NCI-H2196 (cell line): ENCODE measurements at regions not wholly inside any gene's neighbourhood (a gene's known extent, or its start where the extent isn't known, plus 50 kb on each side); places are given as distances from the start of the nearest gene placed in this dataset.
A peak's percentile ranks its signal among the peaks of the same experiment; 100 is the strongest.
"Not testable (repeated sequence)": the region's sequence is repeated elsewhere in the genome, so short reads cannot be mapped to it uniquely, and the experiment has no call there.

Source experiments
- DNase-seq: peaks from one replicate; lab custom pipeline; 2025; ENCODE audit not compliant: unreplicated experiment; lab: John Stamatoyannopoulos, UW

DNA sequence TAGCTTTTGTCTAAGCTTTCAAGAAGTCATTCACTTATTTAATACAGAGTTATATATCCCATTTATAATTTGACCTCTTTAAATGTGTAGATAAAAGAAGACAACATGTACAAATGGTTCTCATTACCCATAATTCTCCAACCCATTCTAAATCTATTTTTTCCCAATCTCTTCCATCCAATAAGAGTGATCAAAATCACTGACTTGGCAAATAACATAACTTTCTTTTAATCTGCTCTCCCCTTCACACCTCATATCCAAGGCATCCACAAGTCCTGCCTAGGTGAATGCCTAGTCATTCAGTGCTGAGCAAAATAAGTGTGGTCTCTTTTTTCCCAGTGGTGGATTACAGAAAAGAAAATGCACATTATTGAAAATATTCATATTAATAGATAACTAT is 1231.1 kb downstream of the CDH11 start:
- no peak for DNase-seq

DNA sequence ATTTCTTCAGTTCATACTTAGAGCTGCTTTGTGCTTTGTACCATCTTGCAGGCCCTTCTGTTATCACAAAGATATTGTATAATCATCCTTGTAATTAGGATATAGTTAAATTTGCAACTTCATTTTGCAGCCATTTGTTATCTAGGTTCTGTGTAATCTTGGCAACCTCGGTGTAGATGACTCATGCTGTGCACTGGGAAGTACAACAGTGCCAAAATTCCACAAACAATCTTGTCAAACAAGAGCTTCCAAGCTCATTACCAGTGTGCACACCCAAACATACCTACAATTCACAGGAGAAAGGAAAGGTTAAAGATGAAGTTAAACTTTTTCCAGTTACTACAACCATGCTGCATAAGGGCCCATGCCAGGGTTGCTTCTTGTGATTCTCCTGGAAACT is 1231.8 kb downstream of the CDH11 start:
- peak; percentile 4 for DNase-seq

DNA sequence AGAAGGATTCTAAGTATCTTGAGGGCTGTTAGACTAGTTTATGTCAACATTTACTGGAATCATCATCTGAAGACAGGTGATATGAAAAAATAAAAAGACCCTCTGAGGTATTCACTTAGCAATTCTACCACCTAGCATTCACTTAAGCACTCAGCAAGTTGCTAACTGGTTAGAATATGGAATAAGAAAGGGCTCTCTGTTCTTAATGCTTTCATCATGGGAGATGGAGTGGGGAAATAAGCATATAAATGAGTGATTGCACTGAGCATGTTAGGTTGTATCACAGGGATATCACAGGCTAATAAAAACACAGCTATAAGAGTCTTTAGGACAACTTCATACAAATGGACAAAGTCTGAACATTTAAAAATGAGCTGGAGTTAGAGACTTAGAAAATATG is 1238.8 kb downstream of the CDH11 start:
- no peak for DNase-seq

GRCh38 chr16:63882576-63882975 is 1239.3 kb downstream of the CDH11 start:
- no peak for DNase-seq

- DNase-seq: no peak
These were observed 1240.9 kb downstream of the CDH11 start for GRCh38 chr16:63880948-63881347.

DNA sequence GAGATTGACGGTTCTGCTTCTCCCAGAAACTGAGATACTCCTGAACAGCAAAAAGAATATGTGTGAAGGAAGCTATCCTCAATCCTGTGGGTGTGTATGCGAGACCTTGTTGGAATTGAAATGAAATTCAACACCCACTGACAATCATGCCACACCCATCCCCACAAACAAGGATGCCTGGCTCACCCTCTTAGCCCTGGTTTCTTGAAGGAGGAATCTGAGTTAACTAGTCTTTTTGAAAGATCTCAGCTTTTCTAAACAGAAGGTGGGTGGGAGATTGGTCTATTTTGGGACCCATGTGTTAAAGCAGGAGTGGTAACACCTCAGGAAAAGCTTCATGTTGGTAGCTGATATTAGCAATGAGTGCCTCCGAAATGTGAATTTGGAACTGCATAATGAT is 1244.5 kb downstream of the CDH11 start:
- no peak for DNase-seq

DNA sequence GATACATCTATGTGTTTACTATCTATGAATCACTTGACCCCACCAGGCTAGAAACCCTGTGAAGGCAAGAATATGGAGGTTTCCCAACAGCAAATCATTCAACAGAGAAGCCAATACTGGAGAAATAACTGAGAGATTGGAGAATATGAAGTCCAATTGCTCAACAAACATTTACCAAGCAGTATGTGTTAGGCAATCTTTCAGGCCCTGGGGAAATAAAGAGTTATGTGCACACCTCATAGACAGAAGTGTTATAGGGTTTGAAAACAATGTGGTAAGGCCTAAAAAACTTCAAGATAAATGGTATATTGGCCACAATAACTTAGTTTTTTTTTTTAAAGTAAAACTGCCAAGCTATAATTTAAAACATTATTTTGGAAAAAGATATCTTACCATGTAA is 1245.8 kb downstream of the CDH11 start:
- DNase-seq: no peak

DNA sequence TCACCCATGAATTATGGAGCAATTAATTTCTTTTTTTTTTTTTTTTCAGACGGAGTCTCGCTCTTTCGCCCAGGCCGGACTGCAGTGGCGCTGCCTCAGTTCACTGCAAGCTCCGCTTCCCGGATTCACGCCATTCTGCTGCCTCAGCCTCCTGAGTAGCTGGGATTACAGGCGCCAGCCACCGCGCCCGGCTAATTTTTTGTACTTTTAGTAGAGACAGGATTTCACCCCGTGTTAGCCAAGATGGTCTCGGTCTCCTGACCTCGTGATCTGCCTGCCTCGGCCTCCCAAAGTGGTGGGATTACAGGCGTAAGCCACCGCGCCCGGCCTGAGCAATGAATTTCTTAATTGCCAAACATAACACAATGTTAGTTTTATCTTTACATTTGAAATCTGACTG is 1261.2 kb downstream of the CDH11 start:
- not testable (repeated sequence) for DNase-seq

- no peak for DNase-seq
These were observed 1265.3 kb downstream of the CDH11 start for GRCh38 chr16:63856537-63856936.

- DNase-seq: no peak
These were observed 1270.9 kb downstream of the CDH11 start for GRCh38 chr16:63850979-63851378.

DNA sequence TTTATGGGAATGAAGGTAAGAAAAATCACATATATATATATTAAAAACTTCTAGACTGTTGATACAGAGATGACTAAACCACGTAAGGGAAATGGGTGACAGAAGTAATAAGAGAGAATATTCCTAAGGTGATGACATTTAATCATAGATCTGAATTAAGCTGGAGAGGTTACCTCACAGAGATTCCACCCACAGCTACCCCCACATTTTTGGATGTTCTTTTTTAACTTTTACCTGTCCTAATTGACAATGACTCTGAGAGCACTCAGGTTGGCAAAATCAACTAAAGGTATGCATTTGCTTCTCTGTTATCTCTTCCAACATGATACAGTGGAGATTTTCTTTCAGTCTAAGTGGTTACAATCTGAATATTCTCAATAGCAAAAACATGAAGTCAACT is 1280.6 kb downstream of the CDH11 start:
- DNase-seq: no peak

DNA sequence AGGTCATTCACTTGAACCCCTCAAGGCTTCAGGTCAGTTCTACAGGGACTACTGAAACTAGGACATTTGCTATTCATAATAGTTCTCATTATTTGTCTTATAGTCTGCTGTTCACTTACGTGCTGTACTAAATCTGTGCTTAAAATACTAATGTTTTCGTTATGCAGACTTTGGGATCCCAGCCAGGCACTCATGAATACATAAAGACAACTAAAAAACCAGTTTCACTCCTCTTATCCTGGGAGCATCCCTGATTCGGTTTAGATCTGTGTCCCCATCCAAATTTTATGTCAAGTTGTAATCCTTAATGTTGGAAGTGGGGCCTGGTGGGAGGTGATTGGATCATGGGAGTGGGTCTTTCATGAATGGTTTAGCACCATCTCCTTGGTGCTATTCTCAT is 1291.8 kb downstream of the CDH11 start:
- DNase-seq: no peak

GRCh38 chr16:63822818-63823217 is 1299.0 kb downstream of the CDH11 start:
- DNase-seq: no peak

- DNase-seq: no peak
These were observed 1305.6 kb downstream of the CDH11 start for GRCh38 chr16:63816276-63816675.

DNA sequence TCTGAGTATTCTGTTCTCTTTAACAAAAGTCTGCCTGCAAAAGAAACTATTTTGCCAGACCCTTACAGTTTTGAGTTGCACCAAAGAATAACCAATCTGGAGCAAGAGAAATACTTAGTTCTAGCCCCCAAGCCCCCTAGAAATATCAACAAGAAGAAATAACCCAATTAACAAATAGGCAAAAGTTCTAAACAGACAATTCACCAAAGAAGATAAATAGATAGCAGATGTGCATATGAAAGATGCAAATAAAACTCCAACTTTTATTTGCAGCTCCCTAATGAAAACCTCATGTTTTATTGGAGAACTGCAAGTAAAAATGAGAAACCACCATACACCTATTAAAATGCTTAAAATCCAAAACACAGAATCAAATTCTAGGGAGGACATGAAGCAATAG is 1308.0 kb downstream of the CDH11 start:
- DNase-seq: no peak

DNA sequence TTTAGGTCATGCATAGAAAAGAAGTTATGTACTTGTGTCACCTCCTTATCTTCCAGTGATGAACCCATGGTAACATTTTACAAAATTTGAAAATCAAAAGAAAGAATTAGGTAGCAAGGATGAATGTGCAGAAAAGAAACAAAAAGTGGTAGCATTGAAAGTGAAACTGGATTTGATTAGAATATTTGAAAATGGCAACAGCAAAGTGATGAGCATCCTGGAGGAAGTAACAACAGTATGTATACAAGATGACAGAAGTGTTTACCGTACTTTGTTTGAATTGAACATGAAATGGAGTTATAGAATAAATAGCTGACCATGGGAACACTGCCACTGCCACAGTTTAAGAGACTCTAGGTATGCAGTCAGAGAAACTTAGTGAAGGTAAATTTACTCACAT is 1313.1 kb downstream of the CDH11 start:
- DNase-seq: no peak

DNA sequence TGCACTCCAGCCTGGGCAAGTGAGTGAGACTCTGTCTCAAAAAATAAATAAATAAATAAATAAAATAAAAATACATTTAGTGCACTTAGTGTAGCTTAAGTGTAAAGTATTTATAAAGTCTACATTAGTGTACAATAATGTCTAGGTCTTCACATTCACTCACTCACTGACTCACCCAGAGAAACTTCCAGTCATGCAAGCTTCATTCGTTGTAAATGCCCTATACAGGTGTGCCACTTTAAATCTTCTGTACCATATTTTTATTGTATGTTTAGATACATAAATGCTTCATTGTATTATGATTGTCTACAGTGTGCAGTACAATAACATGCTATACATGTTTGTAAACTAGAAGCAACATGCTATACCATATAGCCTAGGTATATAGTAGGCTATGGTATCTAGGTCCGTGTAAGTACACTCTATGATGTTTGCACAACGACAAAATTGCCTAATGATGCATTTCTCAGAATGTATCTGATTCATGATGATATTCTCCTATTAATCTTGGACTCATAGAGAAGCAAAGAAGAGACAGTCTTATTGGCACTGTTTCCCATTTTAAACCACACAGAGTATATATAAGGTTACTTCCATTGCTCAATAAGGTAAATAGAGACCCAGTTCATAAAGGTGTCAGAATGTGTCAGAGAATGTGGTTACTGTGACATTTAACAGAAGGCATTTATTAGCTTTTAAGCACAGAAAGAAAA is 1314.9 kb downstream of the CDH11 start:
- no peak for DNase-seq

- no peak for DNase-seq
These were observed 1317.7 kb downstream of the CDH11 start for GRCh38 chr16:63804126-63804525.

- DNase-seq: no peak
These were observed 1332.3 kb downstream of the CDH11 start for GRCh38 chr16:63789603-63790002.

GRCh38 chr16:63787014-63787413 is 1334.8 kb downstream of the CDH11 start:
- no peak for DNase-seq

GRCh38 chr16:63785170-63785569 is 1336.7 kb downstream of the CDH11 start:
- no peak for DNase-seq

DNA sequence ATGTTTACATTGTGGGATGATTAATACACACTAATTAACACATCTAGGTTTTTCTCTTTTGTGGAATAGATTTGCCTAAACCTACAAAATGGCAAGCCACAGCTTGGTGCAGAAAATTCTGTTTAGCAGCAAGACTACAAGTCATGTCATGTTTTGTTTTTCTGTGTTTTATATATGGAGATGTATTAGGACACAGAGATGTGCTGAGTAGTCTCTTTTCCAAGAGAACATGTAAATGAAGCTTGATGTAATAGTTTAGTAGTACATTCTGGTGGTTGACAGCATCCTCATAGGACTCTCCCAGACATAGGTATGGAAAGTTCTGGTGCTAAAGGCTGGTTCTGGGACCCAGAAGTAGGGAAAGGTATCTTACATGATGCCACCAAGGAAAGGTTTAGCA is 1345.4 kb downstream of the CDH11 start:
- DNase-seq: no peak

GRCh38 chr16:63776034-63776433 is 1345.8 kb downstream of the CDH11 start:
- DNase-seq: no peak
